ENCODE measurements at regions not wholly inside any gene's neighbourhood (a gene's known extent, or its start where the extent isn't known, plus 50 kb on each side); places are given as distances from the start of the nearest gene placed in this dataset.

DNA sequence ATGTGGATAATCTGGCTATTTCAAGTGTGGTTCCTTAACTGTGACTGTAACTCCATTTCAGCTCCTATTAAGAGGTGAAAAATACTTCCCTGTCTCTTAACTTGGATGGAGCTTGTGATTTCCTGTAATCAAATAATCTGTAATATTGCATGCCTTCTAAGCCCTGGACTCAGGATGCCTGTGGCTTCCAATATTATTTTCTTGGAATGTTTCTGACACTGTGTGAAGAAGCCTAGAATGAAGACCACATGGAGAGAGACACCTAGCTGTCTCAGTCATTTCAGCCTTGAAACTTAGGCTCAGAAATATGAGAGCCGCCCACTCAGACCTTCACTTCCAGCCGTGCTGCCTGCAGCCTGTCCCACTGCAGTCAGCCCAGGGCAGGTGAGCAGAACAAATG, 544.3 kb downstream of the TRIML1 start:
- TF ChIP-seq, protein P1, sequence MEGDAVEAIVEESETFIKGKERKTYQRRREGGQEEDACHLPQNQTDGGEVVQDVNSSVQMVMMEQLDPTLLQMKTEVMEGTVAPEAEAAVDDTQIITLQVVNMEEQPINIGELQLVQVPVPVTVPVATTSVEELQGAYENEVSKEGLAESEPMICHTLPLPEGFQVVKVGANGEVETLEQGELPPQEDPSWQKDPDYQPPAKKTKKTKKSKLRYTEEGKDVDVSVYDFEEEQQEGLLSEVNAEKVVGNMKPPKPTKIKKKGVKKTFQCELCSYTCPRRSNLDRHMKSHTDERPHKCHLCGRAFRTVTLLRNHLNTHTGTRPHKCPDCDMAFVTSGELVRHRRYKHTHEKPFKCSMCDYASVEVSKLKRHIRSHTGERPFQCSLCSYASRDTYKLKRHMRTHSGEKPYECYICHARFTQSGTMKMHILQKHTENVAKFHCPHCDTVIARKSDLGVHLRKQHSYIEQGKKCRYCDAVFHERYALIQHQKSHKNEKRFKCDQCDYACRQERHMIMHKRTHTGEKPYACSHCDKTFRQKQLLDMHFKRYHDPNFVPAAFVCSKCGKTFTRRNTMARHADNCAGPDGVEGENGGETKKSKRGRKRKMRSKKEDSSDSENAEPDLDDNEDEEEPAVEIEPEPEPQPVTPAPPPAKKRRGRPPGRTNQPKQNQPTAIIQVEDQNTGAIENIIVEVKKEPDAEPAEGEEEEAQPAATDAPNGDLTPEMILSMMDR (IDR thresholded peaks at IDR 0.05; ENCODE audit: low read depth, low read length, poor library complexity, severe bottlenecking) = no peak
- TF ChIP-seq EZH2phosphoT487 (IDR thresholded peaks at IDR 0.05; ENCODE audit: borderline replicate concordance, low read length) = no peak

Data from DOHH2 (cell line).